Ovary (tissue), 7 donors: ENCODE measurements at regions not wholly inside any gene's neighbourhood (a gene's known extent, or its start where the extent isn't known, plus 50 kb on each side); places are given as distances from the start of the nearest gene placed in this dataset.

Experiments
- DNase-seq, 5 donors: peaks; one replicate each; pipeline ENCODE4 v3.0.0-alpha.2; 2019 to 2020
- H3K27ac ChIP-seq, 2 donors: fragments of 200-600 bp; one replicate each; pipeline versions ENCODE4 v1.5.1 to v1.8.0; 2019 to 2022
- H3K27me3 ChIP-seq: fragments of 200-600 bp; one replicate; pipeline ENCODE4 v1.8.0; 2022
- H3K36me3 ChIP-seq: fragments of 200-600 bp; sonication (generic); one replicate; pipeline ENCODE4 v1.5.1; 2019
- H3K4me1 ChIP-seq: one replicate; pipeline ENCODE4 v1.8.1; 2013; ENCODE audit warnings: mild to moderate bottlenecking, moderate library complexity; ENCODE audit not compliant: insufficient read depth
- H3K4me3 ChIP-seq: fragments of 200-600 bp; sonication (generic); one replicate; pipeline ENCODE4 v1.5.1; 2017
- H3K9me3 ChIP-seq, 2 donors: fragments of 200-600 bp in 1 of 2; sonication (generic) in 1 of 2; one replicate each; pipeline versions ENCODE4 v1.5.1 to v1.8.1; 2013 to 2019; ENCODE audit warnings: mild to moderate bottlenecking in 1 of 2, moderate library complexity in 1 of 2
- CTCF ChIP-seq, 3 donors: fragments of 450-650 bp in 2 of 3; fragments of 200-600 bp in 1 of 3; IDR thresholded peaks; one replicate each; pipeline versions ENCODE4 v1.5.1 to v1.8.0; 2016 to 2022; ENCODE audit warnings: antibody characterized with exemption in 3 of 3, mild to moderate bottlenecking in 1 of 3
- EP300 ChIP-seq: sonication (generic); formaldehyde crosslinking; IDR thresholded peaks from one replicate; pipeline ENCODE4 v1.6.1; 2017; ENCODE audit warnings: antibody characterized with exemption
- POLR2A ChIP-seq: fragments of 450-650 bp; IDR thresholded peaks from one replicate; pipeline ENCODE4 v1.6.1; 2017; ENCODE audit warnings: antibody characterized with exemption, mild to moderate bottlenecking, moderate library complexity
- WGBS, 3 donors: extraction: QIAGEN DNeasy Blood & Tissue Kit in 1 of 3; methylation state at CpG; one replicate each; pipeline versions ENCODE4 v1.1.5 to v1.1.7; 2013 to 2017; 5-methylcytosine and 5-hydroxymethylcytosine counted together
- intact Hi-C, 4 donors: fragments of 100-400 bp; cut with DNase I; formaldehyde crosslinking; loops; one replicate each; pipeline versions ENCODE4 v1.11.0 to v1.15.1; 2022 to 2023
- donor health status: DM: no; HTN: no; CAD: no; lungs with moderate emphysema.
- donor health status: DM: no; HTN: no; CAD: no.
- donor health status: Bipolar disorder and iron deficiency.
- donor health status: DM: no; HTN: no; CAD: no.
- donor health status: DM: yes; HTN: yes; CAD: no.

- no peak overlapping the region for H3K4me3 ChIP-seq
- no peaks in the 10 kb centered on the region for H3K4me1 ChIP-seq
- 64 to 69% (median 67%) methylated on average over 4 of the region's 4 CpGs for WGBS, 3 donors
- no peaks in the 10 kb centered on the region for H3K9me3 ChIP-seq
- no peaks in the 10 kb centered on the region for H3K27me3 ChIP-seq
- TF ChIP-seq POLR2A, result no peak
- no peak for TF ChIP-seq CTCF (IDR thresholded peaks at IDR 0.05)
- TF ChIP-seq EP300, result no peak
- H3K27ac ChIP-seq, result no peak overlapping the region
- intact Hi-C loops, result no loop called here
- no peak for DNase-seq
- H3K36me3 ChIP-seq, result no peaks in the 10 kb centered on the region
Measured at GRCh38 chr2:66228128-66228547, 206.8 kb upstream of the MEIS1 start.

- Histone ChIP-seq H3K36me3 (no peaks in the 10 kb centered on the region), H3K4me3 (no peak overlapping the region), H3K27ac (no peak overlapping the region), H3K9me3 (no peaks in the 10 kb centered on the region), H3K27me3 (no peaks in the 10 kb centered on the region), H3K4me1 (no peaks in the 10 kb centered on the region)
- no peak for TF ChIP-seq CTCF (IDR thresholded peaks at IDR 0.05)
- no peak for TF ChIP-seq EP300
- no peak for TF ChIP-seq POLR2A
- intact Hi-C loops, result no loop called here
- DNase-seq, result no peak
- WGBS, 3 donors, result 76 to 79% (median 77%) methylated on average over 8 of the region's 8 CpGs
Measured at GRCh38 chr2:66217039-66217585, 217.8 kb upstream of the MEIS1 start.

- WGBS, 3 donors, result 65 to 76% (median 70%) methylated on average over 3 of the region's 3 CpGs
Measured at GRCh38 chr2:66212749-66213148, 222.2 kb upstream of the MEIS1 start.

GRCh38 chr2:66202586-66202985, 232.3 kb upstream of the MEIS1 start:
- Histone ChIP-seq H3K36me3 (no peaks in the 10 kb centered on the region), H3K9me3 (no peaks in the 10 kb centered on the region), H3K4me1 (no peaks in the 10 kb centered on the region), H3K4me3 (no peak overlapping the region), H3K27me3 (no peaks in the 10 kb centered on the region), H3K27ac (no peak overlapping the region)
- no peak for DNase-seq
- intact Hi-C loops, result no loop called here
- WGBS, 3 donors, result 91 to 93% (median 91%) methylated on average over 2 of the region's 2 CpGs
- no peak for TF ChIP-seq EP300
- no peak for TF ChIP-seq POLR2A
- no peak for TF ChIP-seq CTCF (IDR thresholded peaks at IDR 0.05)

More at GRCh38 chr2:66212749-66213148, 222.2 kb upstream of the MEIS1 start:
- intact Hi-C loops, result no loop called here
- no peak for TF ChIP-seq EP300
- TF ChIP-seq POLR2A, result no peak
- no peak for TF ChIP-seq CTCF (IDR thresholded peaks at IDR 0.05)
- DNase-seq, result no peak
- Histone ChIP-seq H3K27ac (no peak overlapping the region), H3K27me3 (no peaks in the 10 kb centered on the region), H3K9me3 (no peaks in the 10 kb centered on the region), H3K4me1 (no peaks in the 10 kb centered on the region), H3K36me3 (no peaks in the 10 kb centered on the region), H3K4me3 (no peak overlapping the region)
